ENCODE measurements at regions not wholly inside any gene's neighbourhood (a gene's known extent, or its start where the extent isn't known, plus 50 kb on each side); places are given as distances from the start of the nearest gene placed in this dataset.

- no peak for ATAC-seq (ENCODE audit: low read depth)
Measured at GRCh38 chr2:64227603-64228125, 83.4 kb upstream of the PELI1 start.

GRCh38 chr2:64228126-64228678, 84.0 kb upstream of the PELI1 start:
- Mint-ChIP-seq H3K4me1 (peaks cover 14% of the 10 kb centered on the region), H3K27ac (peak overlapping the region; percentile 71), H3K9me3 (no peaks in the 10 kb centered on the region), H3K36me3 (peaks cover 2% of the 10 kb centered on the region), H3K4me3 (peak overlapping the region; percentile 86), H3K27me3 (peaks cover 4% of the 10 kb centered on the region)
- ATAC-seq (ENCODE audit: low read depth): peak; percentile 88
- DNase-seq: peak; percentile 72
- POLR2A ChIA-PET: interaction anchor here (1.5 kb wide), 2 partner anchors 13 to 98 kb away, joined by 4 to 5 read pairs; no protein-coding TSS in a partner anchor

More at GRCh38 chr2:64227603-64228125, 83.4 kb upstream of the PELI1 start:
- Mint-ChIP-seq H3K27ac (no peak overlapping the region), H3K4me1 (peaks cover 19% of the 10 kb centered on the region), H3K36me3 (peaks cover 2% of the 10 kb centered on the region), H3K4me3 (peak overlapping the region; percentile 86), H3K27me3 (peaks cover 4% of the 10 kb centered on the region), H3K9me3 (no peaks in the 10 kb centered on the region)
- no peak for DNase-seq
- POLR2A ChIA-PET: interaction anchor here (1.5 kb wide), 2 partner anchors 13 to 99 kb away, joined by 4 to 5 read pairs; no protein-coding TSS in a partner anchor

GRCh38 chr2:64228918-64229317, 84.7 kb upstream of the PELI1 start:
- DNase-seq (no peak), ATAC-seq (ENCODE audit: low read depth) (no peak)
- H3K4me3 Mint-ChIP-seq: peak overlapping the region; percentile 86
- H3K36me3 Mint-ChIP-seq: peaks cover 2% of the 10 kb centered on the region
- peaks cover 4% of the 10 kb centered on the region for H3K27me3 Mint-ChIP-seq
- no peaks in the 10 kb centered on the region for H3K9me3 Mint-ChIP-seq
- H3K4me1 Mint-ChIP-seq: peaks cover 13% of the 10 kb centered on the region
- H3K27ac Mint-ChIP-seq: peak overlapping the region; percentile 42
- POLR2A ChIA-PET: interaction anchor here (1.5 kb wide), 1 partner anchor 14 kb away, joined by 5 read pairs; no protein-coding TSS in a partner anchor

- ATAC-seq (ENCODE audit: low read depth) (no peak), DNase-seq (no peak)
- Mint-ChIP-seq H3K27ac (no peak overlapping the region), H3K4me3 (no peak overlapping the region), H3K27me3 (peaks cover 4% of the 10 kb centered on the region), H3K9me3 (no peaks in the 10 kb centered on the region), H3K36me3 (peaks cover 2% of the 10 kb centered on the region), H3K4me1 (peaks cover 13% of the 10 kb centered on the region)
- POLR2A ChIA-PET: no interaction called here
Measured at GRCh38 chr2:64230540-64230939, 86.3 kb upstream of the PELI1 start.

GRCh38 chr2:64232266-64232665, 88.0 kb upstream of the PELI1 start:
- DNase-seq (no peak), ATAC-seq (ENCODE audit: low read depth) (no peak)
- peaks cover 4% of the 10 kb centered on the region for H3K27me3 Mint-ChIP-seq
- no peaks in the 10 kb centered on the region for H3K9me3 Mint-ChIP-seq
- H3K4me3 Mint-ChIP-seq: no peak overlapping the region
- peaks cover 4% of the 10 kb centered on the region for H3K36me3 Mint-ChIP-seq
- no peak overlapping the region for H3K27ac Mint-ChIP-seq
- POLR2A ChIA-PET: no interaction called here
- H3K4me1 Mint-ChIP-seq: peaks cover 13% of the 10 kb centered on the region

- Mint-ChIP-seq H3K36me3 (peaks cover 5% of the 10 kb centered on the region), H3K4me1 (peaks cover 5% of the 10 kb centered on the region), H3K27me3 (peaks cover 4% of the 10 kb centered on the region), H3K9me3 (no peaks in the 10 kb centered on the region), H3K4me3 (no peak overlapping the region), H3K27ac (no peak overlapping the region)
- POLR2A ChIA-PET: no interaction called here
- DNase-seq (no peak), ATAC-seq (ENCODE audit: low read depth) (no peak)
Measured at GRCh38 chr2:64233376-64233922, 89.2 kb upstream of the PELI1 start.

- Mint-ChIP-seq H3K4me3 (no peak overlapping the region), H3K9me3 (no peaks in the 10 kb centered on the region), H3K4me1 (peaks cover 2% of the 10 kb centered on the region), H3K27me3 (peaks cover 4% of the 10 kb centered on the region), H3K36me3 (peaks cover 5% of the 10 kb centered on the region), H3K27ac (no peak overlapping the region)
- ATAC-seq (ENCODE audit: low read depth) (no peak), DNase-seq (no peak)
- POLR2A ChIA-PET: no interaction called here
Measured at GRCh38 chr2:64234150-64234549, 89.9 kb upstream of the PELI1 start.

- DNase-seq (no peak), ATAC-seq (ENCODE audit: low read depth) (no peak)
- Mint-ChIP-seq H3K4me3 (no peak overlapping the region), H3K27me3 (peaks cover 4% of the 10 kb centered on the region), H3K4me1 (peaks cover 2% of the 10 kb centered on the region), H3K9me3 (no peaks in the 10 kb centered on the region), H3K36me3 (peaks cover 5% of the 10 kb centered on the region), H3K27ac (no peak overlapping the region)
- POLR2A ChIA-PET: no interaction called here
Measured at GRCh38 chr2:64234785-64235184, 90.6 kb upstream of the PELI1 start.

GRCh38 chr2:64237266-64237665, 93.0 kb upstream of the PELI1 start:
- Mint-ChIP-seq H3K27me3 (peaks cover 16% of the 10 kb centered on the region), H3K27ac (no peak overlapping the region), H3K36me3 (peaks cover 11% of the 10 kb centered on the region), H3K9me3 (peaks cover 5% of the 10 kb centered on the region), H3K4me1 (peaks cover 2% of the 10 kb centered on the region), H3K4me3 (no peak overlapping the region)
- POLR2A ChIA-PET: no interaction called here
- no peak for ATAC-seq (ENCODE audit: low read depth)
- DNase-seq: no peak

- peaks cover 11% of the 10 kb centered on the region for H3K36me3 Mint-ChIP-seq
- no peaks in the 10 kb centered on the region for H3K4me1 Mint-ChIP-seq
- H3K27ac Mint-ChIP-seq: no peak overlapping the region
- peaks cover 17% of the 10 kb centered on the region for H3K27me3 Mint-ChIP-seq
- peaks cover 7% of the 10 kb centered on the region for H3K9me3 Mint-ChIP-seq
- POLR2A ChIA-PET: no interaction called here
- DNase-seq: no peak
- ATAC-seq (ENCODE audit: low read depth): no peak
- no peak overlapping the region for H3K4me3 Mint-ChIP-seq
Measured at GRCh38 chr2:64238799-64239198, 94.6 kb upstream of the PELI1 start.

GRCh38 chr2:64243081-64244036, 99.1 kb upstream of the PELI1 start:
- no peak overlapping the region for H3K27ac Mint-ChIP-seq
- DNase-seq: no peak
- POLR2A ChIA-PET: no interaction called here
- H3K27me3 Mint-ChIP-seq: peaks cover 17% of the 10 kb centered on the region
- no peak overlapping the region for H3K4me3 Mint-ChIP-seq
- H3K36me3 Mint-ChIP-seq: peaks cover 8% of the 10 kb centered on the region
- H3K9me3 Mint-ChIP-seq: peaks cover 7% of the 10 kb centered on the region
- no peaks in the 10 kb centered on the region for H3K4me1 Mint-ChIP-seq
- no peak for ATAC-seq (ENCODE audit: low read depth)

GRCh38 chr2:64244037-64244416, 99.8 kb upstream of the PELI1 start:
- no peaks in the 10 kb centered on the region for H3K4me1 Mint-ChIP-seq
- DNase-seq: no peak
- peaks cover 7% of the 10 kb centered on the region for H3K9me3 Mint-ChIP-seq
- peaks cover 8% of the 10 kb centered on the region for H3K36me3 Mint-ChIP-seq
- POLR2A ChIA-PET: no interaction called here
- no peak for ATAC-seq (ENCODE audit: low read depth)
- no peak overlapping the region for H3K4me3 Mint-ChIP-seq
- no peak overlapping the region for H3K27ac Mint-ChIP-seq
- H3K27me3 Mint-ChIP-seq: peaks cover 17% of the 10 kb centered on the region

- ATAC-seq (ENCODE audit: low read depth) (no peak), DNase-seq (no peak)
- H3K27me3 Mint-ChIP-seq: peaks cover 13% of the 10 kb centered on the region
- peaks cover 4% of the 10 kb centered on the region for H3K9me3 Mint-ChIP-seq
- peaks cover 5% of the 10 kb centered on the region for H3K36me3 Mint-ChIP-seq
- no peaks in the 10 kb centered on the region for H3K4me1 Mint-ChIP-seq
- POLR2A ChIA-PET: no interaction called here
- no peak overlapping the region for H3K4me3 Mint-ChIP-seq
- no peak overlapping the region for H3K27ac Mint-ChIP-seq
Measured at GRCh38 chr2:64245631-64246030, 101.4 kb upstream of the PELI1 start.

All from activated naive CD8-positive, alpha-beta T cell treated with anti-CD3 and anti-CD28 coated beads, Interleukin-2, amount 10 ng/mL, durations not matched to agents 7 days and 5 days (primary cell).